ENCODE measurements at regions not wholly inside any gene's neighbourhood (a gene's known extent, or its start where the extent isn't known, plus 50 kb on each side); places are given as distances from the start of the nearest gene placed in this dataset.

- Histone ChIP-seq H3K4me1 (ENCODE audit: insufficient read depth, insufficient read length) (no peaks in the 10 kb centered on the region), H3K9ac (ENCODE audit: insufficient read length, low read depth) (no peak overlapping the region), H3K27me3 (ENCODE audit: insufficient read depth, insufficient read length) (no peaks in the 10 kb centered on the region), H3K9me3 (ENCODE audit: insufficient read depth, low read length) (no peaks in the 10 kb centered on the region), H3K4me3 (ENCODE audit: insufficient read length, low read depth) (no peak overlapping the region), H3K36me3 (ENCODE audit: insufficient read depth, insufficient read length, low read length) (no peaks in the 10 kb centered on the region)
- DNase-seq (ENCODE audit: low read depth, low spot score) = no peak
- TF ChIP-seq ZNF274 (IDR thresholded peaks at IDR 0.05; ENCODE audit: low read depth, low read length) (no peak), SUZ12 (IDR thresholded peaks at IDR 0.05; ENCODE audit: extremely low read depth, insufficient read depth, insufficient read length) (no peak), YY1 (IDR thresholded peaks at IDR 0.05; ENCODE audit: insufficient read depth, insufficient read length) (no peak)
These were observed 239.4 kb upstream of the TANK start for GRCh38 chr2:160920791-160921303.

GRCh38 chr2:160921386-160921964 is 238.8 kb upstream of the TANK start:
- Histone ChIP-seq H3K9ac (ENCODE audit: insufficient read length, low read depth) (no peak overlapping the region), H3K9me3 (ENCODE audit: insufficient read depth, low read length) (no peaks in the 10 kb centered on the region), H3K4me3 (ENCODE audit: insufficient read length, low read depth) (no peak overlapping the region), H3K4me1 (ENCODE audit: insufficient read depth, insufficient read length) (no peaks in the 10 kb centered on the region), H3K36me3 (ENCODE audit: insufficient read depth, insufficient read length, low read length) (no peaks in the 10 kb centered on the region), H3K27me3 (ENCODE audit: insufficient read depth, insufficient read length) (no peaks in the 10 kb centered on the region)
- no peak for TF ChIP-seq YY1 (IDR thresholded peaks at IDR 0.05; ENCODE audit: insufficient read depth, insufficient read length)
- no peak for TF ChIP-seq ZNF274 (IDR thresholded peaks at IDR 0.05; ENCODE audit: low read depth, low read length)
- no peak for TF ChIP-seq SUZ12 (IDR thresholded peaks at IDR 0.05; ENCODE audit: extremely low read depth, insufficient read depth, insufficient read length)
- no peak for DNase-seq (ENCODE audit: low read depth, low spot score)

GRCh38 chr2:160924936-160925353 is 235.3 kb upstream of the TANK start:
- no peaks in the 10 kb centered on the region for H3K4me1 ChIP-seq (ENCODE audit: insufficient read depth, insufficient read length)
- H3K27me3 ChIP-seq (ENCODE audit: insufficient read depth, insufficient read length) = no peaks in the 10 kb centered on the region
- no peaks in the 10 kb centered on the region for H3K9me3 ChIP-seq (ENCODE audit: insufficient read depth, low read length)
- no peak overlapping the region for H3K4me3 ChIP-seq (ENCODE audit: insufficient read length, low read depth)
- no peak overlapping the region for H3K9ac ChIP-seq (ENCODE audit: insufficient read length, low read depth)
- peak; percentile 49 for DNase-seq (ENCODE audit: low read depth, low spot score)
- no peaks in the 10 kb centered on the region for H3K36me3 ChIP-seq (ENCODE audit: insufficient read depth, insufficient read length, low read length)
- TF ChIP-seq ZNF274 (IDR thresholded peaks at IDR 0.05; ENCODE audit: low read depth, low read length) (no peak), SUZ12 (IDR thresholded peaks at IDR 0.05; ENCODE audit: extremely low read depth, insufficient read depth, insufficient read length) (no peak), YY1 (IDR thresholded peaks at IDR 0.05; ENCODE audit: insufficient read depth, insufficient read length) (no peak)

GRCh38 chr2:160925956-160926355 is 234.3 kb upstream of the TANK start:
- H3K9ac ChIP-seq (ENCODE audit: insufficient read length, low read depth) = no peak overlapping the region
- H3K9me3 ChIP-seq (ENCODE audit: insufficient read depth, low read length) = no peaks in the 10 kb centered on the region
- H3K4me3 ChIP-seq (ENCODE audit: insufficient read length, low read depth) = no peak overlapping the region
- no peaks in the 10 kb centered on the region for H3K27me3 ChIP-seq (ENCODE audit: insufficient read depth, insufficient read length)
- DNase-seq (ENCODE audit: low read depth, low spot score) = no peak
- H3K36me3 ChIP-seq (ENCODE audit: insufficient read depth, insufficient read length, low read length) = no peaks in the 10 kb centered on the region
- H3K4me1 ChIP-seq (ENCODE audit: insufficient read depth, insufficient read length) = no peaks in the 10 kb centered on the region
- no peak for TF ChIP-seq SUZ12 (IDR thresholded peaks at IDR 0.05; ENCODE audit: extremely low read depth, insufficient read depth, insufficient read length)
- no peak for TF ChIP-seq ZNF274 (IDR thresholded peaks at IDR 0.05; ENCODE audit: low read depth, low read length)
- no peak for TF ChIP-seq YY1 (IDR thresholded peaks at IDR 0.05; ENCODE audit: insufficient read depth, insufficient read length)

GRCh38 chr2:160927324-160927723 is 232.9 kb upstream of the TANK start:
- DNase-seq (ENCODE audit: low read depth, low spot score) = no peak
- Histone ChIP-seq H3K4me3 (ENCODE audit: insufficient read length, low read depth) (no peak overlapping the region), H3K4me1 (ENCODE audit: insufficient read depth, insufficient read length) (no peaks in the 10 kb centered on the region), H3K9me3 (ENCODE audit: insufficient read depth, low read length) (no peaks in the 10 kb centered on the region), H3K9ac (ENCODE audit: insufficient read length, low read depth) (no peak overlapping the region), H3K36me3 (ENCODE audit: insufficient read depth, insufficient read length, low read length) (no peaks in the 10 kb centered on the region), H3K27me3 (ENCODE audit: insufficient read depth, insufficient read length) (no peaks in the 10 kb centered on the region)
- TF ChIP-seq SUZ12 (IDR thresholded peaks at IDR 0.05; ENCODE audit: extremely low read depth, insufficient read depth, insufficient read length) = no peak
- TF ChIP-seq YY1 (IDR thresholded peaks at IDR 0.05; ENCODE audit: insufficient read depth, insufficient read length) = no peak
- no peak for TF ChIP-seq ZNF274 (IDR thresholded peaks at IDR 0.05; ENCODE audit: low read depth, low read length)

- H3K4me1 ChIP-seq (ENCODE audit: insufficient read depth, insufficient read length) = no peaks in the 10 kb centered on the region
- no peak overlapping the region for H3K4me3 ChIP-seq (ENCODE audit: insufficient read length, low read depth)
- H3K27me3 ChIP-seq (ENCODE audit: insufficient read depth, insufficient read length) = no peaks in the 10 kb centered on the region
- H3K9ac ChIP-seq (ENCODE audit: insufficient read length, low read depth) = no peak overlapping the region
- H3K36me3 ChIP-seq (ENCODE audit: insufficient read depth, insufficient read length, low read length) = no peaks in the 10 kb centered on the region
- H3K9me3 ChIP-seq (ENCODE audit: insufficient read depth, low read length) = no peaks in the 10 kb centered on the region
- no peak for DNase-seq (ENCODE audit: low read depth, low spot score)
- no peak for TF ChIP-seq SUZ12 (IDR thresholded peaks at IDR 0.05; ENCODE audit: extremely low read depth, insufficient read depth, insufficient read length)
- TF ChIP-seq ZNF274 (IDR thresholded peaks at IDR 0.05; ENCODE audit: low read depth, low read length) = no peak
- no peak for TF ChIP-seq YY1 (IDR thresholded peaks at IDR 0.05; ENCODE audit: insufficient read depth, insufficient read length)
These were observed 231.3 kb upstream of the TANK start for GRCh38 chr2:160928854-160929301.

- no peaks in the 10 kb centered on the region for H3K36me3 ChIP-seq (ENCODE audit: insufficient read depth, insufficient read length, low read length)
- H3K4me1 ChIP-seq (ENCODE audit: insufficient read depth, insufficient read length) = no peaks in the 10 kb centered on the region
- H3K4me3 ChIP-seq (ENCODE audit: insufficient read length, low read depth) = no peak overlapping the region
- no peaks in the 10 kb centered on the region for H3K27me3 ChIP-seq (ENCODE audit: insufficient read depth, insufficient read length)
- DNase-seq (ENCODE audit: low read depth, low spot score) = no peak
- TF ChIP-seq ZNF274 (IDR thresholded peaks at IDR 0.05; ENCODE audit: low read depth, low read length) (no peak), YY1 (IDR thresholded peaks at IDR 0.05; ENCODE audit: insufficient read depth, insufficient read length) (no peak), SUZ12 (IDR thresholded peaks at IDR 0.05; ENCODE audit: extremely low read depth, insufficient read depth, insufficient read length) (no peak)
- H3K9ac ChIP-seq (ENCODE audit: insufficient read length, low read depth) = no peak overlapping the region
- H3K9me3 ChIP-seq (ENCODE audit: insufficient read depth, low read length) = no peaks in the 10 kb centered on the region
These were observed 228.7 kb upstream of the TANK start for GRCh38 chr2:160931531-160931930.
